IMR-90 (cell line): ENCODE measurements at regions not wholly inside any gene's neighbourhood (a gene's known extent, or its start where the extent isn't known, plus 50 kb on each side); places are given as distances from the start of the nearest gene placed in this dataset.
A peak's percentile ranks its signal among the peaks of the same experiment; 100 is the strongest.

ENCODE experiments used
- ATAC-seq: fragments of 200-7000 bp; cut with Tn5 transposase; 2 replicates; pipeline ENCODE4 v1.9.1; 2020; ENCODE audit warnings: low read depth, mild to moderate bottlenecking, moderate library complexity
- BruUV-seq: library from RNA; stranded (reverse); fragments of 400-500 nt; replicated peaks from 2 replicates; lab custom pipeline; 2021; lab: Mats Ljungman, UMichigan
- CTCF ChIA-PET: fragments of 300-600 bp; formaldehyde crosslinking; extraction: SDS; loops from one replicate; lab custom pipeline; 2021; ENCODE audit warnings: antibody characterized with exemption; lab: Yijun Ruan, JAX
- POLR2A ChIA-PET: fragments of 300-600 bp; sonication (Branson Sonifier 250); formaldehyde crosslinking; loops from one replicate; lab custom pipeline; 2022; ENCODE audit warnings: antibody characterized with exemption; ENCODE audit not compliant: unreplicated experiment; lab: Charles Lee
- DNase-seq: peaks from one replicate; pipeline ENCODE4 v3.0.0; 2013
- H2AFZ ChIP-seq: replicated peaks from 2 replicates; pipeline ENCODE3; 2013; ENCODE audit warnings: low read length, mild to moderate bottlenecking; ENCODE audit not compliant: poor library complexity
- H2AK5ac ChIP-seq: 2 replicates; pipeline ENCODE4 v1.6.1; 2013; ENCODE audit warnings: low read depth, low read length, inconsistent platforms
- H2AK9ac ChIP-seq: replicated peaks from 2 replicates; pipeline ENCODE3; 2013; ENCODE audit warnings: mild to moderate bottlenecking, low read depth, low read length, moderate library complexity; ENCODE audit not compliant: poor library complexity
- H2BK120ac ChIP-seq: 2 replicates; pipeline ENCODE4 v1.6.1; 2013; ENCODE audit warnings: low read depth, low read length, inconsistent platforms
- H2BK15ac ChIP-seq: 3 replicates; pipeline ENCODE4 v1.6.1; 2013; ENCODE audit warnings: low read depth, low read length, inconsistent platforms
- H2BK20ac ChIP-seq: 2 replicates; pipeline ENCODE4 v1.6.1; 2013; ENCODE audit warnings: low read depth, mild to moderate bottlenecking, inconsistent platforms, low read length, moderate library complexity
- H2BK5ac ChIP-seq: 2 replicates; pipeline ENCODE4 v1.6.1; 2013; ENCODE audit warnings: mild to moderate bottlenecking, low read depth, low read length, inconsistent platforms; ENCODE audit not compliant: poor library complexity, severe bottlenecking
- H3K14ac ChIP-seq: replicated peaks from 2 replicates; pipeline ENCODE4 v1.6.1; 2013; ENCODE audit warnings: low read depth, low read length, inconsistent platforms
- H3K18ac ChIP-seq: 2 replicates; pipeline ENCODE4 v1.6.1; 2013; ENCODE audit warnings: low read depth, low read length, control low read depth
- H3K23ac ChIP-seq: 2 replicates; pipeline ENCODE4 v1.6.1; 2013; ENCODE audit warnings: low read depth, low read length, inconsistent platforms
- H3K27ac ChIP-seq: 2 replicates; pipeline ENCODE4 v1.5.1; 2013; ENCODE audit warnings: mild to moderate bottlenecking, control low read depth, low read length; ENCODE audit not compliant: insufficient read depth
- H3K27me3 ChIP-seq: 2 replicates; pipeline ENCODE4 v1.6.1; 2013; ENCODE audit warnings: low read length; ENCODE audit not compliant: control insufficient read depth, insufficient read depth
- H3K36me3 ChIP-seq: 2 replicates; pipeline ENCODE4 v1.6.1; 2013; ENCODE audit warnings: low read length, mixed read lengths; ENCODE audit not compliant: control insufficient read depth, insufficient read depth
- H3K4ac ChIP-seq: 2 replicates; pipeline ENCODE4 v1.6.1; 2013; ENCODE audit warnings: low read depth, low read length, inconsistent platforms
- H3K4me1 ChIP-seq: 2 replicates; pipeline ENCODE4 v1.6.1; 2013; ENCODE audit warnings: low read length, mixed read lengths; ENCODE audit not compliant: control insufficient read depth, insufficient read depth
- H3K4me2 ChIP-seq: 2 replicates; pipeline ENCODE4 v1.6.1; 2013; ENCODE audit warnings: low read depth, mild to moderate bottlenecking, control low read depth, low read length, moderate library complexity
- H3K4me3 ChIP-seq: 2 replicates; pipeline ENCODE4 v1.5.1; 2013; ENCODE audit warnings: low read depth, mild to moderate bottlenecking, control low read depth, low read length, moderate library complexity; ENCODE audit not compliant: insufficient read depth
- H3K56ac ChIP-seq: 2 replicates; pipeline ENCODE4 v1.6.1; 2013; ENCODE audit warnings: low read length, inconsistent platforms; ENCODE audit not compliant: insufficient read depth; ENCODE audit errors: extremely low read depth
- H3K79me1 ChIP-seq, 2 experiments: 2 replicates each; pipeline ENCODE4 v1.6.1; 2013; ENCODE audit warnings: low read length in 2 of 2, inconsistent platforms in 1 of 2, low read depth in 1 of 2
- H3K9ac ChIP-seq: 2 replicates; pipeline ENCODE4 v1.6.1; 2013; ENCODE audit warnings: low read depth, low read length, control low read depth
- H3K9me1 ChIP-seq: 2 replicates; pipeline ENCODE4 v1.6.1; 2013; ENCODE audit warnings: low read length, inconsistent platforms; ENCODE audit not compliant: insufficient read depth
- H3K9me3 ChIP-seq: 2 replicates; pipeline ENCODE4 v1.6.1; 2013; ENCODE audit warnings: low read length; ENCODE audit not compliant: control insufficient read depth, insufficient read depth
- H4K20me1 ChIP-seq: 2 replicates; pipeline ENCODE4 v1.6.1; 2013; ENCODE audit warnings: low read length, inconsistent platforms; ENCODE audit not compliant: insufficient read depth
- H4K5ac ChIP-seq: 2 replicates; pipeline ENCODE4 v1.6.1; 2013; ENCODE audit warnings: mild to moderate bottlenecking, low read depth, low read length, control low read depth
- H4K8ac ChIP-seq, 2 experiments: 2 replicates each; pipeline ENCODE4 v1.6.1; 2013; ENCODE audit warnings: low read depth in 2 of 2, low read length in 2 of 2, control low read depth in 1 of 2, inconsistent platforms in 1 of 2
- H4K91ac ChIP-seq: 2 replicates; pipeline ENCODE4 v1.6.1; 2013; ENCODE audit warnings: low read depth, low read length, inconsistent platforms; ENCODE audit not compliant: insufficient read depth
- BHLHE40 ChIP-seq: fragments of 150-350 bp; IDR thresholded peaks from 2 replicates; pipeline ENCODE4 v1.6.1; 2016; ENCODE audit warnings: mild to moderate bottlenecking, low read depth, low read length
- CEBPB ChIP-seq: IDR thresholded peaks from 2 replicates; pipeline ENCODE4 v1.6.1; 2012; ENCODE audit warnings: low read depth, low read length, improper control_type of control experiment
- FOS ChIP-seq: fragments of 150-350 bp; IDR thresholded peaks from 2 replicates; pipeline ENCODE4 v1.6.1; 2016; ENCODE audit warnings: low read depth, low read length
- NFE2L2 ChIP-seq: fragments of 150-350 bp; IDR thresholded peaks from 2 replicates; pipeline ENCODE4 v1.6.1; 2016; ENCODE audit warnings: low read depth, mild to moderate bottlenecking, low read length
- RAD21 ChIP-seq: IDR thresholded peaks from 2 replicates; pipeline ENCODE4 v1.6.1; 2012; ENCODE audit warnings: low read length, improper control_type of control experiment
- RFX5 ChIP-seq: IDR thresholded peaks from 2 replicates; pipeline ENCODE4 v1.8.0; 2012; ENCODE audit warnings: low read depth, mild to moderate bottlenecking, low read length, moderate library complexity
- WGBS, 2 experiments: methylation state at CpG; one replicate each; pipeline versions ENCODE4 v1.1.5 to v1.1.7; 2013; ENCODE audit warnings: missing lambda C conversion rate in 2 of 2; ENCODE audit not compliant: insufficient read length in 1 of 2; ENCODE audit errors: extremely low coverage in 2 of 2; 5-methylcytosine and 5-hydroxymethylcytosine counted together
- dilution Hi-C: fragments of 300-500 bp; cut with HindIII; formaldehyde crosslinking; loops from one replicate; pipeline ENCODE4 v1.14.3; 2018; ENCODE audit warnings: low sequenced_read_pairs; ENCODE audit not compliant: unreplicated experiment
- in situ Hi-C: fragments of 300-500 bp; cut with MboI; formaldehyde crosslinking; loops from 3 replicates; pipeline ENCODE4 v1.14.3; 2019; ENCODE audit warnings: low sequenced_read_pairs, inconsistent platforms, mixed read lengths
- intact Hi-C: fragments of 100-400 bp; cut with micrococcal nuclease; formaldehyde crosslinking; loops from 2 replicates; pipeline ENCODE4 v1.10.0; 2022
- TF ChIP-seq, protein P1 (sequence below): conservative IDR thresholded peaks from 2 replicates; pipeline ENCODE4 v1.5.1; 2012; ENCODE audit warnings: mild to moderate bottlenecking, low read depth, low read length, improper control_type of control experiment

GRCh38 chr2:160932960-160933359, 227.3 kb upstream of the TANK start:
- CTCF ChIA-PET = no interaction called here
- Histone ChIP-seq H4K91ac (peak overlapping the region; percentile 60; the same call in 1 of the 2 replicates), H4K8ac (peak overlapping the region in 1 of 2 experiments; percentile 71; a peak in 1 of 4 replicates), H2AK5ac (peak overlapping the region; percentile 43; the same call in 1 of the 2 replicates), H3K18ac (peak overlapping the region; percentile 42), H2BK120ac (peak overlapping the region; percentile 82; the same call in 1 of the 2 replicates), H3K4me1 (peaks cover 17% of the 10 kb centered on the region), H3K9me1 (peaks cover 7% of the 10 kb centered on the region; the same call in 1 of the 2 replicates), H3K4ac (peak overlapping the region; percentile 83), H4K5ac (0 out of 2 replicates have a peak overlapping the region, but pooled peaks have one; percentile 43), H3K27ac (peak overlapping the region; percentile 87; the same call in 1 of the 2 replicates), H2BK20ac (peak overlapping the region; percentile 83), H3K4me3 (no peak overlapping the region), H2AFZ (peak overlapping the region; percentile 73), H3K27me3 (no peaks in the 10 kb centered on the region), H3K56ac (peak overlapping the region; percentile 20; the same call in 1 of the 2 replicates), H3K23ac (no peak overlapping the region), H4K20me1 (no peaks in the 10 kb centered on the region), H3K9me3 (no peaks in the 10 kb centered on the region), H2BK5ac (peak overlapping the region; percentile 62), H3K9ac (no peak overlapping the region), H2AK9ac (peak overlapping the region; percentile 23), H3K4me2 (no peak overlapping the region), H3K14ac (peak overlapping the region; percentile 68), H3K79me1 (no peaks in the 10 kb centered on the region), H3K36me3 (no peaks in the 10 kb centered on the region), H2BK15ac (peak overlapping the region; percentile 76; the same call in 1 of the 3 replicates)
- in situ Hi-C loops (no loop called here), intact Hi-C loops (no loop called here), dilution Hi-C loops (no loop called here)
- peak; percentile 45; the same call in 1 of the 2 replicates for TF ChIP-seq FOS
- peak; percentile 52; the same call in 1 of the 2 replicates for TF ChIP-seq NFE2L2
- TF ChIP-seq, protein P1, sequence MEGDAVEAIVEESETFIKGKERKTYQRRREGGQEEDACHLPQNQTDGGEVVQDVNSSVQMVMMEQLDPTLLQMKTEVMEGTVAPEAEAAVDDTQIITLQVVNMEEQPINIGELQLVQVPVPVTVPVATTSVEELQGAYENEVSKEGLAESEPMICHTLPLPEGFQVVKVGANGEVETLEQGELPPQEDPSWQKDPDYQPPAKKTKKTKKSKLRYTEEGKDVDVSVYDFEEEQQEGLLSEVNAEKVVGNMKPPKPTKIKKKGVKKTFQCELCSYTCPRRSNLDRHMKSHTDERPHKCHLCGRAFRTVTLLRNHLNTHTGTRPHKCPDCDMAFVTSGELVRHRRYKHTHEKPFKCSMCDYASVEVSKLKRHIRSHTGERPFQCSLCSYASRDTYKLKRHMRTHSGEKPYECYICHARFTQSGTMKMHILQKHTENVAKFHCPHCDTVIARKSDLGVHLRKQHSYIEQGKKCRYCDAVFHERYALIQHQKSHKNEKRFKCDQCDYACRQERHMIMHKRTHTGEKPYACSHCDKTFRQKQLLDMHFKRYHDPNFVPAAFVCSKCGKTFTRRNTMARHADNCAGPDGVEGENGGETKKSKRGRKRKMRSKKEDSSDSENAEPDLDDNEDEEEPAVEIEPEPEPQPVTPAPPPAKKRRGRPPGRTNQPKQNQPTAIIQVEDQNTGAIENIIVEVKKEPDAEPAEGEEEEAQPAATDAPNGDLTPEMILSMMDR = no peak
- no peak for TF ChIP-seq RAD21
- TF ChIP-seq CEBPB = peak; percentile 67
- no peak for TF ChIP-seq BHLHE40
- no peak for TF ChIP-seq RFX5
- DNase-seq (peak; percentile 85), ATAC-seq (peak; percentile 94)
- no TSS peak for BruUV-seq
- WGBS, 2 experiments = no CpG with 5 or more reads among the region's 2 CpGs
- POLR2A ChIA-PET = interaction anchor here (0.6 kb wide), 1 partner anchor 996 kb away, joined by 4 read pairs; no protein-coding TSS in a partner anchor
